ENCODE measurements at regions not wholly inside any gene's neighbourhood (a gene's known extent, or its start where the extent isn't known, plus 50 kb on each side); places are given as distances from the start of the nearest gene placed in this dataset.

DNA sequence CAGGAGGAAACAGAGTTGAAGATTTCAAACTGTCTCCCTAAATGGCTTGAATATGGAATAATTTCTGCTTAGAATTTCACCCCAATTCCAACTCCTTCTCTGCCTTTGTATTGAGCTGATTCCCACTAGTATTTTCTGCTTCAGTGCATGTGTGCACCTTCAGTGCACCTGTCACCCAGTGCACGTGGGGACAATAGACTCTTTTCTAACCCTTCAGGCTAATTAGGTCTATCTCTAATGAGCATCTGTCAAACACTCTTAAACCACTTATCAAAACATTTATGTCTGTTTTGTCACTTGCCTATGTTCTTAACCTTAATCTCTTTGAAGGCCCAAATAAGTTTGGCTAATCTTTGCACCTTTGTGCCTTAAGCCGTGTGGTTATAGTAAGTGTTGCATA, 232.0 kb upstream of the NETO1 start:
- TF ChIP-seq, protein P1, sequence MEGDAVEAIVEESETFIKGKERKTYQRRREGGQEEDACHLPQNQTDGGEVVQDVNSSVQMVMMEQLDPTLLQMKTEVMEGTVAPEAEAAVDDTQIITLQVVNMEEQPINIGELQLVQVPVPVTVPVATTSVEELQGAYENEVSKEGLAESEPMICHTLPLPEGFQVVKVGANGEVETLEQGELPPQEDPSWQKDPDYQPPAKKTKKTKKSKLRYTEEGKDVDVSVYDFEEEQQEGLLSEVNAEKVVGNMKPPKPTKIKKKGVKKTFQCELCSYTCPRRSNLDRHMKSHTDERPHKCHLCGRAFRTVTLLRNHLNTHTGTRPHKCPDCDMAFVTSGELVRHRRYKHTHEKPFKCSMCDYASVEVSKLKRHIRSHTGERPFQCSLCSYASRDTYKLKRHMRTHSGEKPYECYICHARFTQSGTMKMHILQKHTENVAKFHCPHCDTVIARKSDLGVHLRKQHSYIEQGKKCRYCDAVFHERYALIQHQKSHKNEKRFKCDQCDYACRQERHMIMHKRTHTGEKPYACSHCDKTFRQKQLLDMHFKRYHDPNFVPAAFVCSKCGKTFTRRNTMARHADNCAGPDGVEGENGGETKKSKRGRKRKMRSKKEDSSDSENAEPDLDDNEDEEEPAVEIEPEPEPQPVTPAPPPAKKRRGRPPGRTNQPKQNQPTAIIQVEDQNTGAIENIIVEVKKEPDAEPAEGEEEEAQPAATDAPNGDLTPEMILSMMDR (conservative IDR thresholded peaks at IDR 0.05; ENCODE audit: low read depth, low read length): no peak
- no peak for DNase-seq (ENCODE audit: low read depth)
- no peak overlapping the region for H3K4me3 ChIP-seq (ENCODE audit: low read depth, low read length)

DNA sequence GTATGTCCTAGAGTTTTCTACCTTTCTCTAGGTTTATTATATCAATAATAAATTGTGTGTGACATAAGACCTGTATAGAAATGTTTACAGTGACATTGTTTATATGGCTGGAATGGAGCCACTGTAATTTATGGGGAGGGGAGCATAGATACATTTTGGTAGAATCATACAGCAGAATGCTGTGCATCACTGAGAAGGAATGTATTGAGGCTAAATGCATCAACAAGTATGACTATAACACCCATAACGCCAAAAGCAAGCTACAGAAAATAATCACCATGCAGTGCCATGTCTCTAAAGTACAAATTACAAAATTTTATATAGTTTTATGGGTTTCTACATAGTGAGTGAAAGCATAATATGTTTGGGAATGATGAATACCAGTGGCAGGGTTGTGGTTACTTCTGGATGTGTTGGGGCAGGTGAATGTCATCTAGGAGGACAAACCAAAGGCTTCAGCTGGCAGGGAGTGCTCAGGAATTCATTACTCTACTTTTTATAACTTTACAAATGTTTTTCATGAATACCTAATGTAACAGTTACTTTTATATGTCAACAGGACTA, 226.0 kb upstream of the NETO1 start:
- DNase-seq (ENCODE audit: low read depth): no peak
- no peak overlapping the region for H3K4me3 ChIP-seq (ENCODE audit: low read depth, low read length)
- TF ChIP-seq, protein P1 (conservative IDR thresholded peaks at IDR 0.05; ENCODE audit: low read depth, low read length): no peak

DNA sequence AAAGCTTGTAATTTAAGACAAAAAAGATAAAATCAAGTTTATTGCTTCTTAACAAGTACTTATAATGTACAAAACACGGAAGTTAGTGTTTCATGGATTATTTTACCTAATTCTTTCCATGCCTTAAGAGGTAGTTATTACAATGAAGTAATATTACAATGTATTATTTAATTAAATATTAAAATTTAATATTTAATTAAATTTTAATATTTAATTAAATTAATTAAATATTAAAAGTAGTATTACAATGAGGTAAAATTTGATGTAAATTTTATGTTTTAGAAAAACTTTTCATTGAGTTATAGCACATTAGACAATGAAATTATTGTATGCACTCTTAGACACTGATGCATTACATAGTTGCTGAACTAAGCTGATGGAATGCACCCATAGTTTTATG, 220.7 kb upstream of the NETO1 start:
- no peak overlapping the region for H3K4me3 ChIP-seq (ENCODE audit: low read depth, low read length)
- TF ChIP-seq, protein P1 (conservative IDR thresholded peaks at IDR 0.05; ENCODE audit: low read depth, low read length): no peak
- DNase-seq (ENCODE audit: low read depth): no peak

DNA sequence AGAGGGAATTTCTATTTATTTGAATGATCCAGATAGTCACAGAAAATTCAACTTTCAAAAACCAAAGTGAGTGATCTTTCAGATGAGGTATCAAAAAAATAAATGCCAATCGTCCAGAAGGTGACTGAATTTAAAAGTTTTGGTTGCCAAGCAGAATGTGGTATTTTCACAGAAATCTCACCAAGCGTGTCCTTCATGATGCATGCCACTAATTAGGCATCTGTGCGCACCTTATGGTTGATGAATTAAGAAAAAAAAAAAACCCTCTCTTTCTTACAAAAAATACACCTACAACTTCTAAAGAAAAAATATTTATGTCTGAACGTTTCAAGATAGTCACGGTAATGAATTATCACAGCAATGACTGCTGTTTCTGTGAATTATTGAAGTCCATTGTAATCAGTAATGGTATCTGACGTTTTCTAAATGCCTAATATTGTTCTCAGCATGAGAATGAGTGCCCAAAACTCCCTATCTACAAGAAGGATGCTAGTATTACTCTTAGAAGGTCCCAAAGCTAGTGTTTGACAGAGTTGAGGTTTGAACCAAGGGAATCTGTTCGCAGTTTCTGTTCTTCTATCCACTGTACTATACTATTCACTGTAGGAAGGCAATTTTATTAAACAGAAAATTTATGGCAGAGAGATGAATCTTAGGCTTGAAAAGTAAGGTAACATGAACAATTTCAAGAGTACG, 219.6 kb upstream of the NETO1 start:
- no peak for DNase-seq (ENCODE audit: low read depth)
- TF ChIP-seq, protein P1 (conservative IDR thresholded peaks at IDR 0.05; ENCODE audit: low read depth, low read length): no peak
- no peak overlapping the region for H3K4me3 ChIP-seq (ENCODE audit: low read depth, low read length)

DNA sequence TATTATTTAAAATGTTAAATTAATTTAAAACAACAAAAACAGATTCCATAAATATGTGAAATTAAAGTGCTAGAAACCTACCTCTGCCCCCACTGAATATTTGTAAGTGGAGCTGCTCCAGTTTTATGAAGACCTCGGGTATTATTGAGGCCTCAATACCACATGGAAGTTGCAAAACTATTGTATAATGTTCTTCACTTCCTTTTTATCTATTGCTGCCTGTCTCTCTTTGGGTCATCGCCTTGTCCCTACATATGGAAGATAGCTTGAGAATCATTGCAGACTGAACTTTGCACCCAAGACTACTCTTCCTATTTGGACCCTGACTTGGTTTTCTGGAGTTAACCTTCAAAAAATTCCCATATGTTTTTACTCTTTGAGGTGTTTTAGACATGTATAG, 212.1 kb upstream of the NETO1 start:
- TF ChIP-seq, protein P1 (conservative IDR thresholded peaks at IDR 0.05; ENCODE audit: low read depth, low read length): no peak
- DNase-seq (ENCODE audit: low read depth): no peak
- no peak overlapping the region for H3K4me3 ChIP-seq (ENCODE audit: low read depth, low read length)

DNA sequence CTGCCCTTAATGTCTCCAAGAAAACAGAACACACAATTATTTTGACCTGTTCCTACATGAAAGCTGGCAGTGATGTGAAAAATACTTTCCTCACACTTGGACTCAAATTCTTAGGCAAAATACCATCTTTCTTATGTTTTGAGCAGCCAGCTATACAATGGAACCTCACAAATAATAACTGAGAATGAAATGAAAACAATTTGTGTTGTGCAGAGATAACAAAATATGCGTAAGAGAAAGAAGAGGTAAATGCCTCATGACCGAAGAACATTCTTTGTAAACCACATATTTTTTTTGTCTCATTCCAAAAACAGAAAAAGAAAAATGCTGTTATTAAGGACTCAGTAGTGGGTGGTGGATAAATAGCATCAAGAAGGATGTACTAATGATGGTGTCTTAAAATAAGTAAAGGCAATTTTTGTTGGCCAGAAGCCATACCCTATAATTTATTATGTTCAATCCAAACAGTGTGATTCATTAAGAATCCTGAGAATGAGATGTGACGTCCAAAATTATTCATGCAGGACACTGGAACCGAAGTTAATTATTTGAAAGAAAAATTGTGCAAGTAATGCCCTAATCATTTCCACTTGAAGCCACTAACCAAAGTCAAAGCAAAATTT, 193.0 kb upstream of the NETO1 start:
- DNase-seq (ENCODE audit: low read depth): peak; percentile 87
- TF ChIP-seq, protein P1 (conservative IDR thresholded peaks at IDR 0.05; ENCODE audit: low read depth, low read length): no peak

More for the DNA sequence above, 193.0 kb upstream of the NETO1 start:
- H3K4me3 ChIP-seq (ENCODE audit: low read depth, low read length): no peak overlapping the region

Measured in epithelial cell of proximal tubule (primary cell).